ENCODE measurements at regions not wholly inside any gene's neighbourhood (a gene's known extent, or its start where the extent isn't known, plus 50 kb on each side); places are given as distances from the start of the nearest gene placed in this dataset.
A peak's percentile ranks its signal among the peaks of the same experiment; 100 is the strongest.

- H3K36me3 Mint-ChIP-seq: no peaks in the 10 kb centered on the region
- TF ChIP-seq CTCF (IDR thresholded peaks at IDR 0.05; ENCODE audit: unreplicated experiment): no peak
- no peak for DNase-seq (ENCODE audit: low spot score in 2 of 2, unreplicated experiment in 2 of 2)
- no peaks in the 10 kb centered on the region for H3K9me3 Mint-ChIP-seq
- peaks cover 67% of the 10 kb centered on the region for H3K4me1 Mint-ChIP-seq
- no peak overlapping the region for H3K27ac Mint-ChIP-seq
- H3K27me3 Mint-ChIP-seq (ENCODE audit: low read depth): no peaks in the 10 kb centered on the region
- no peak overlapping the region for H3K4me3 Mint-ChIP-seq
These were observed 138.1 kb upstream of the IRF2BP2 start for GRCh38 chr1:234748066-234748465.

GRCh38 chr1:234746798-234747196, 136.8 kb upstream of the IRF2BP2 start:
- peak overlapping the region; percentile 85 for H3K27ac Mint-ChIP-seq
- H3K36me3 Mint-ChIP-seq: no peaks in the 10 kb centered on the region
- H3K4me1 Mint-ChIP-seq: peaks cover 72% of the 10 kb centered on the region
- H3K4me3 Mint-ChIP-seq: no peak overlapping the region
- DNase-seq (ENCODE audit: low spot score in 2 of 2, unreplicated experiment in 2 of 2): no peak
- no peaks in the 10 kb centered on the region for H3K9me3 Mint-ChIP-seq
- H3K27me3 Mint-ChIP-seq (ENCODE audit: low read depth): no peaks in the 10 kb centered on the region
- TF ChIP-seq CTCF (IDR thresholded peaks at IDR 0.05; ENCODE audit: unreplicated experiment): no peak

- no peaks in the 10 kb centered on the region for H3K36me3 Mint-ChIP-seq
- DNase-seq (ENCODE audit: low spot score in 2 of 2, unreplicated experiment in 2 of 2): no peak
- H3K9me3 Mint-ChIP-seq: no peaks in the 10 kb centered on the region
- peaks cover 70% of the 10 kb centered on the region for H3K4me1 Mint-ChIP-seq
- H3K27me3 Mint-ChIP-seq (ENCODE audit: low read depth): no peaks in the 10 kb centered on the region
- peak overlapping the region; percentile 85 for H3K27ac Mint-ChIP-seq
- no peak for TF ChIP-seq CTCF (IDR thresholded peaks at IDR 0.05; ENCODE audit: unreplicated experiment)
- H3K4me3 Mint-ChIP-seq: no peak overlapping the region
These were observed 136.1 kb upstream of the IRF2BP2 start for GRCh38 chr1:234745844-234746797.

- no peak overlapping the region for H3K4me3 Mint-ChIP-seq
- peaks cover 63% of the 10 kb centered on the region for H3K4me1 Mint-ChIP-seq
- H3K9me3 Mint-ChIP-seq: no peaks in the 10 kb centered on the region
- peak overlapping the region; percentile 85 for H3K27ac Mint-ChIP-seq
- H3K36me3 Mint-ChIP-seq: no peaks in the 10 kb centered on the region
- no peak for DNase-seq (ENCODE audit: low spot score in 2 of 2, unreplicated experiment in 2 of 2)
- TF ChIP-seq CTCF (IDR thresholded peaks at IDR 0.05; ENCODE audit: unreplicated experiment): no peak
- H3K27me3 Mint-ChIP-seq (ENCODE audit: low read depth): no peaks in the 10 kb centered on the region
These were observed 135.3 kb upstream of the IRF2BP2 start for GRCh38 chr1:234745276-234745675.

GRCh38 chr1:234743791-234744611, 134.0 kb upstream of the IRF2BP2 start:
- peak overlapping the region; percentile 24 for H3K4me3 Mint-ChIP-seq
- peak overlapping the region; percentile 85 for H3K27ac Mint-ChIP-seq
- H3K27me3 Mint-ChIP-seq (ENCODE audit: low read depth): no peaks in the 10 kb centered on the region
- TF ChIP-seq CTCF (IDR thresholded peaks at IDR 0.05; ENCODE audit: unreplicated experiment): no peak
- H3K4me1 Mint-ChIP-seq: peaks cover 58% of the 10 kb centered on the region
- DNase-seq (ENCODE audit: low spot score in 2 of 2, unreplicated experiment in 2 of 2): no peak
- H3K9me3 Mint-ChIP-seq: no peaks in the 10 kb centered on the region
- H3K36me3 Mint-ChIP-seq: no peaks in the 10 kb centered on the region
